ENCODE measurements at regions not wholly inside any gene's neighbourhood (a gene's known extent, or its start where the extent isn't known, plus 50 kb on each side); places are given as distances from the start of the nearest gene placed in this dataset.

- TF ChIP-seq CTCF (IDR thresholded peaks at IDR 0.05; ENCODE audit: poor library complexity, severe bottlenecking): no peak
- Histone ChIP-seq H3K27me3 (ENCODE audit: insufficient read depth, poor library complexity, severe bottlenecking) (no peaks in the 10 kb centered on the region), H3K4me3 (ENCODE audit: severe bottlenecking) (no peak overlapping the region), H3K4me1 (ENCODE audit: insufficient read depth, poor library complexity, severe bottlenecking) (no peaks in the 10 kb centered on the region), H3K36me3 (ENCODE audit: low read depth) (no peaks in the 10 kb centered on the region), H3K9me3 (ENCODE audit: severe bottlenecking) (no peaks in the 10 kb centered on the region), H3K27ac (ENCODE audit: poor library complexity, severe bottlenecking) (no peak overlapping the region)
- DNase-seq (ENCODE audit: low spot score): no peak
- ATAC-seq (ENCODE audit: low read depth): no peak
Measured at GRCh38 chr5:6058055-6058715, 320.2 kb downstream of the MED10 start.

GRCh38 chr5:6056280-6056679 lies 322.1 kb downstream of the MED10 start:
- no peaks in the 10 kb centered on the region for H3K27me3 ChIP-seq (ENCODE audit: insufficient read depth, poor library complexity, severe bottlenecking)
- no peaks in the 10 kb centered on the region for H3K36me3 ChIP-seq (ENCODE audit: low read depth)
- no peaks in the 10 kb centered on the region for H3K9me3 ChIP-seq (ENCODE audit: severe bottlenecking)
- no peak for TF ChIP-seq CTCF (IDR thresholded peaks at IDR 0.05; ENCODE audit: poor library complexity, severe bottlenecking)
- DNase-seq (ENCODE audit: low spot score) (no peak), ATAC-seq (ENCODE audit: low read depth) (no peak)
- H3K4me3 ChIP-seq (ENCODE audit: severe bottlenecking): no peak overlapping the region
- H3K27ac ChIP-seq (ENCODE audit: poor library complexity, severe bottlenecking): no peak overlapping the region
- H3K4me1 ChIP-seq (ENCODE audit: insufficient read depth, poor library complexity, severe bottlenecking): no peaks in the 10 kb centered on the region

- no peak for TF ChIP-seq CTCF (IDR thresholded peaks at IDR 0.05; ENCODE audit: poor library complexity, severe bottlenecking)
- Histone ChIP-seq H3K27ac (ENCODE audit: poor library complexity, severe bottlenecking) (no peak overlapping the region), H3K4me3 (ENCODE audit: severe bottlenecking) (no peak overlapping the region), H3K4me1 (ENCODE audit: insufficient read depth, poor library complexity, severe bottlenecking) (no peaks in the 10 kb centered on the region), H3K36me3 (ENCODE audit: low read depth) (no peaks in the 10 kb centered on the region), H3K27me3 (ENCODE audit: insufficient read depth, poor library complexity, severe bottlenecking) (no peaks in the 10 kb centered on the region), H3K9me3 (ENCODE audit: severe bottlenecking) (no peaks in the 10 kb centered on the region)
- ATAC-seq (ENCODE audit: low read depth) (no peak), DNase-seq (ENCODE audit: low spot score) (no peak)
Measured at GRCh38 chr5:6049662-6050061, 328.7 kb downstream of the MED10 start.

GRCh38 chr5:6048746-6049145 lies 329.6 kb downstream of the MED10 start:
- DNase-seq (ENCODE audit: low spot score): no peak
- H3K27me3 ChIP-seq (ENCODE audit: insufficient read depth, poor library complexity, severe bottlenecking): no peaks in the 10 kb centered on the region
- no peaks in the 10 kb centered on the region for H3K4me1 ChIP-seq (ENCODE audit: insufficient read depth, poor library complexity, severe bottlenecking)
- no peak overlapping the region for H3K27ac ChIP-seq (ENCODE audit: poor library complexity, severe bottlenecking)
- no peak for ATAC-seq (ENCODE audit: low read depth)
- H3K9me3 ChIP-seq (ENCODE audit: severe bottlenecking): no peaks in the 10 kb centered on the region
- H3K4me3 ChIP-seq (ENCODE audit: severe bottlenecking): no peak overlapping the region
- no peaks in the 10 kb centered on the region for H3K36me3 ChIP-seq (ENCODE audit: low read depth)
- no peak for TF ChIP-seq CTCF (IDR thresholded peaks at IDR 0.05; ENCODE audit: poor library complexity, severe bottlenecking)

GRCh38 chr5:6046296-6046967 lies 331.9 kb downstream of the MED10 start:
- no peaks in the 10 kb centered on the region for H3K4me1 ChIP-seq (ENCODE audit: insufficient read depth, poor library complexity, severe bottlenecking)
- ATAC-seq (ENCODE audit: low read depth) (no peak), DNase-seq (ENCODE audit: low spot score) (no peak)
- H3K9me3 ChIP-seq (ENCODE audit: severe bottlenecking): no peaks in the 10 kb centered on the region
- no peak for TF ChIP-seq CTCF (IDR thresholded peaks at IDR 0.05; ENCODE audit: poor library complexity, severe bottlenecking)
- H3K27ac ChIP-seq (ENCODE audit: poor library complexity, severe bottlenecking): no peak overlapping the region
- H3K4me3 ChIP-seq (ENCODE audit: severe bottlenecking): no peak overlapping the region
- no peaks in the 10 kb centered on the region for H3K36me3 ChIP-seq (ENCODE audit: low read depth)
- peaks cover 4% of the 10 kb centered on the region for H3K27me3 ChIP-seq (ENCODE audit: insufficient read depth, poor library complexity, severe bottlenecking)
